ENCODE measurements at regions not wholly inside any gene's neighbourhood (a gene's known extent, or its start where the extent isn't known, plus 50 kb on each side); places are given as distances from the start of the nearest gene placed in this dataset.

- H3K4me1 ChIP-seq (ENCODE audit: control insufficient read depth, extremely low read depth, insufficient read depth, low read length) = no peaks in the 10 kb centered on the region
- H3K36me3 ChIP-seq (ENCODE audit: control insufficient read depth in 2 of 2, extremely low read depth in 1 of 2, insufficient read depth in 2 of 2, low read length in 2 of 2) = no peaks in the 10 kb centered on the region
- dilution Hi-C loops (cut with MboI; ENCODE audit: extremely low pct_ligation_motif_present, low sequenced_read_pairs) = no loop called here
- H3K9me3 ChIP-seq (ENCODE audit: control insufficient read depth, low read depth, low read length) = no peaks in the 10 kb centered on the region
- H3K79me2 ChIP-seq (ENCODE audit: control insufficient read depth, insufficient read depth, low read length) = no peaks in the 10 kb centered on the region
- H3K27me3 ChIP-seq (ENCODE audit: control insufficient read depth, extremely low read depth, insufficient read depth, low read length) = no peaks in the 10 kb centered on the region
- H3K27ac ChIP-seq (ENCODE audit: control insufficient read depth, insufficient read depth, low read length) = no peak overlapping the region
- TF ChIP-seq CTCF (optimal IDR thresholded peaks at IDR 0.05 in 1 of 3, IDR thresholded peaks at IDR 0.05 in 1 of 3, conservative IDR thresholded peaks at IDR 0.05 in 1 of 3; ENCODE audit: extremely low read depth in 1 of 3, insufficient read depth in 2 of 3, low read length in 3 of 3) = no peak
- TF ChIP-seq EZH2 (IDR thresholded peaks at IDR 0.05; ENCODE audit: low read length) = no peak
- DNase-seq (ENCODE audit: low read depth, low spot score) (no peak), FAIRE-seq (no peak)
- no peak overlapping the region for H3K9ac ChIP-seq (ENCODE audit: control insufficient read depth, extremely low read depth, insufficient read depth, low read length)
- H3K9me1 ChIP-seq (ENCODE audit: control insufficient read depth, extremely low read depth, insufficient read depth, low read length) = no peaks in the 10 kb centered on the region
- H2AFZ ChIP-seq (ENCODE audit: control insufficient read depth, low read length) = no peak overlapping the region
- H3K4me2 ChIP-seq (ENCODE audit: control insufficient read depth, extremely low read depth, insufficient read depth, low read depth, low read length) = no peak overlapping the region
- H3K4me3 ChIP-seq (ENCODE audit: control insufficient read depth in 2 of 3, extremely low read depth in 1 of 3, insufficient read depth in 2 of 3, low read depth in 1 of 3, low read length in 3 of 3) = no peak overlapping the region
- H4K20me1 ChIP-seq (ENCODE audit: control insufficient read depth, extremely low read depth, insufficient read depth, low read length) = no peaks in the 10 kb centered on the region
Observed at GRCh38 chr4:52202931-52203330, 151.8 kb downstream of the SPATA18 start.

DNA sequence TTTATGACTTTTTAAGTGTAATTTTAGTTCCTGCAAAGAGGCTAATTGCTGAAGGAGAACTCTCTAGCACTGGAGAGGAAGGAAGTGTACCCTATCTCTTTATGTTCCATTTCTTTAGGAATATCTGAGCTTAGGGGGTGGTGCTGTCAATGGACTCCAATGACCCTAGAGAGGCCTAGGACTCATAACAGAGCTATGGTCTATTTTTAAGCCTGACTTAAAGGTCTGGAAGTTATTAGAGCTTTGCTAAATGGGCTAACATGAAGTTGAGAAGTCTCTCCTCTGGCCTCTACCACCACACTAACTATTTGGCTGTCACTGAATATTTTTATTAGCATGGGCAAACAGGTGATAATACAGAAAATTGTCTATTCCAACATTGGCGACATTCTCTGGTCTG lies 152.2 kb downstream of the SPATA18 start:
- Histone ChIP-seq H3K4me3 (ENCODE audit: control insufficient read depth in 2 of 3, extremely low read depth in 1 of 3, insufficient read depth in 2 of 3, low read depth in 1 of 3, low read length in 3 of 3) (no peak overlapping the region), H3K9ac (ENCODE audit: control insufficient read depth, extremely low read depth, insufficient read depth, low read length) (no peak overlapping the region), H3K27ac (ENCODE audit: control insufficient read depth, insufficient read depth, low read length) (no peak overlapping the region), H2AFZ (ENCODE audit: control insufficient read depth, low read length) (no peak overlapping the region), H3K4me1 (ENCODE audit: control insufficient read depth, extremely low read depth, insufficient read depth, low read length) (no peaks in the 10 kb centered on the region), H3K27me3 (ENCODE audit: control insufficient read depth, extremely low read depth, insufficient read depth, low read length) (no peaks in the 10 kb centered on the region), H3K4me2 (ENCODE audit: control insufficient read depth, extremely low read depth, insufficient read depth, low read depth, low read length) (no peak overlapping the region), H4K20me1 (ENCODE audit: control insufficient read depth, extremely low read depth, insufficient read depth, low read length) (no peaks in the 10 kb centered on the region), H3K9me3 (ENCODE audit: control insufficient read depth, low read depth, low read length) (no peaks in the 10 kb centered on the region), H3K36me3 (ENCODE audit: control insufficient read depth in 2 of 2, extremely low read depth in 1 of 2, insufficient read depth in 2 of 2, low read length in 2 of 2) (no peaks in the 10 kb centered on the region), H3K9me1 (ENCODE audit: control insufficient read depth, extremely low read depth, insufficient read depth, low read length) (no peaks in the 10 kb centered on the region), H3K79me2 (ENCODE audit: control insufficient read depth, insufficient read depth, low read length) (no peaks in the 10 kb centered on the region)
- DNase-seq (ENCODE audit: low read depth, low spot score) = no peak
- no peak for FAIRE-seq
- no peak for TF ChIP-seq CTCF (optimal IDR thresholded peaks at IDR 0.05 in 1 of 3, IDR thresholded peaks at IDR 0.05 in 1 of 3, conservative IDR thresholded peaks at IDR 0.05 in 1 of 3; ENCODE audit: extremely low read depth in 1 of 3, insufficient read depth in 2 of 3, low read length in 3 of 3)
- no peak for TF ChIP-seq EZH2 (IDR thresholded peaks at IDR 0.05; ENCODE audit: low read length)
- dilution Hi-C loops (cut with MboI; ENCODE audit: extremely low pct_ligation_motif_present, low sequenced_read_pairs) = no loop called here
